Activated CD4-positive, alpha-beta T cell treated with anti-CD3 and anti-CD28 coated beads, Interleukin-2, Interleukin-4, amounts not matched to agents 100 ng/mL and 50 ng/mL, durations not matched to agents 16 hours and 8 hours (primary cell): ENCODE measurements at regions not wholly inside any gene's neighbourhood (a gene's known extent, or its start where the extent isn't known, plus 50 kb on each side); places are given as distances from the start of the nearest gene placed in this dataset.

Experiments used
- DNase-seq: peaks from one replicate; pipeline ENCODE4 v3.0.0-alpha.2; 2020; ENCODE audit warnings: low spot score

GRCh38 chr4:181502611-181503010 is 740.6 kb upstream of the TENM3 start:
- DNase-seq: no peak

GRCh38 chr4:181503687-181504390 is 739.4 kb upstream of the TENM3 start:
- DNase-seq: no peak

- no peak for DNase-seq
Measured at GRCh38 chr4:181504924-181505323, 738.3 kb upstream of the TENM3 start.

GRCh38 chr4:181507180-181507835 is 735.9 kb upstream of the TENM3 start:
- DNase-seq: no peak

GRCh38 chr4:181507938-181508337 is 735.3 kb upstream of the TENM3 start:
- DNase-seq: no peak

GRCh38 chr4:181508601-181509000 is 734.6 kb upstream of the TENM3 start:
- no peak for DNase-seq

GRCh38 chr4:181509073-181509472 is 734.1 kb upstream of the TENM3 start:
- no peak for DNase-seq

- DNase-seq: no peak
Measured at GRCh38 chr4:181517491-181517890, 725.7 kb upstream of the TENM3 start.

- DNase-seq: no peak
Measured at GRCh38 chr4:181520790-181521189, 722.4 kb upstream of the TENM3 start.

- no peak for DNase-seq
Measured at GRCh38 chr4:181523973-181524372, 719.2 kb upstream of the TENM3 start.

GRCh38 chr4:181524499-181524898 is 718.7 kb upstream of the TENM3 start:
- DNase-seq: no peak

- DNase-seq: no peak
Measured at GRCh38 chr4:181525634-181526033, 717.6 kb upstream of the TENM3 start.

GRCh38 chr4:181528570-181529184 is 714.5 kb upstream of the TENM3 start:
- peak; percentile 28 for DNase-seq

- no peak for DNase-seq
Measured at GRCh38 chr4:181529537-181529936, 713.7 kb upstream of the TENM3 start.

- no peak for DNase-seq
Measured at GRCh38 chr4:181536196-181536746, 706.9 kb upstream of the TENM3 start.

GRCh38 chr4:181536811-181537434 is 706.3 kb upstream of the TENM3 start:
- no peak for DNase-seq

GRCh38 chr4:181538431-181538830 is 704.8 kb upstream of the TENM3 start:
- no peak for DNase-seq

GRCh38 chr4:181541396-181541795 is 701.8 kb upstream of the TENM3 start:
- DNase-seq: no peak

GRCh38 chr4:181548873-181549575 is 694.2 kb upstream of the TENM3 start:
- DNase-seq: no peak

- DNase-seq: no peak
Measured at GRCh38 chr4:181549576-181550188, 693.5 kb upstream of the TENM3 start.

- no peak for DNase-seq
Measured at GRCh38 chr4:181550381-181550780, 692.8 kb upstream of the TENM3 start.

GRCh38 chr4:181559637-181560036 is 683.6 kb upstream of the TENM3 start:
- DNase-seq: no peak
